ENCODE measurements at regions not wholly inside any gene's neighbourhood (a gene's known extent, or its start where the extent isn't known, plus 50 kb on each side); places are given as distances from the start of the nearest gene placed in this dataset.
A peak's percentile ranks its signal among the peaks of the same experiment; 100 is the strongest.
"Not testable (repeated sequence)": the region's sequence is repeated elsewhere in the genome, so short reads cannot be mapped to it uniquely, and the experiment has no call there.

- DNase-seq, result no peak
Observed at GRCh38 chr6:134602123-134602522, 284.2 kb upstream of the SGK1 start.

- DNase-seq, result no peak
Observed at GRCh38 chr6:134600671-134601070, 282.8 kb upstream of the SGK1 start.

- DNase-seq, result no peak
Observed at GRCh38 chr6:134599079-134599478, 281.2 kb upstream of the SGK1 start.

- no peak for DNase-seq
Observed at GRCh38 chr6:134596191-134596590, 278.3 kb upstream of the SGK1 start.

- no peak for DNase-seq
Observed at GRCh38 chr6:134594881-134595280, 277.0 kb upstream of the SGK1 start.

GRCh38 chr6:134593887-134594286 lies 276.0 kb upstream of the SGK1 start:
- DNase-seq, result peak in 1 of 2 donors; percentile 31

GRCh38 chr6:134593442-134593841 lies 275.5 kb upstream of the SGK1 start:
- DNase-seq, result no peak

GRCh38 chr6:134593024-134593423 lies 275.1 kb upstream of the SGK1 start:
- no peak for DNase-seq

- DNase-seq, result no peak
Observed at GRCh38 chr6:134590449-134590848, 272.5 kb upstream of the SGK1 start.

GRCh38 chr6:134590004-134590403 lies 272.1 kb upstream of the SGK1 start:
- DNase-seq, result no peak

- DNase-seq, result no peak
Observed at GRCh38 chr6:134589512-134589911, 271.6 kb upstream of the SGK1 start.

- no peak for DNase-seq
Observed at GRCh38 chr6:134588267-134588666, 270.4 kb upstream of the SGK1 start.

- DNase-seq, result no peak
Observed at GRCh38 chr6:134585517-134585873, 267.6 kb upstream of the SGK1 start.

- no peak for DNase-seq
Observed at GRCh38 chr6:134584847-134585516, 267.1 kb upstream of the SGK1 start.

GRCh38 chr6:134577998-134578397 lies 260.1 kb upstream of the SGK1 start:
- DNase-seq, result no peak

- DNase-seq, result no peak
Observed at GRCh38 chr6:134575221-134575620, 257.3 kb upstream of the SGK1 start.

- DNase-seq, result no peak
Observed at GRCh38 chr6:134574491-134574890, 256.6 kb upstream of the SGK1 start.

- DNase-seq, result not testable (repeated sequence)
Observed at GRCh38 chr6:134569996-134570395, 252.1 kb upstream of the SGK1 start.

- no peak for DNase-seq
Observed at GRCh38 chr6:134564705-134565104, 246.8 kb upstream of the SGK1 start.

- DNase-seq, result no peak
Observed at GRCh38 chr6:134560019-134560418, 242.1 kb upstream of the SGK1 start.

GRCh38 chr6:134557509-134557908 lies 239.6 kb upstream of the SGK1 start:
- DNase-seq, result no peak

- DNase-seq, result no peak
Observed at GRCh38 chr6:134555672-134556071, 237.8 kb upstream of the SGK1 start.

GRCh38 chr6:134553936-134554335 lies 236.0 kb upstream of the SGK1 start:
- DNase-seq, result no peak

- DNase-seq, result no peak
Observed at GRCh38 chr6:134551245-134551960, 233.5 kb upstream of the SGK1 start.

GRCh38 chr6:134550604-134551003 lies 232.7 kb upstream of the SGK1 start:
- DNase-seq, result no peak
